Glomerular visceral epithelial cell (primary cell): ENCODE measurements at regions not wholly inside any gene's neighbourhood (a gene's known extent, or its start where the extent isn't known, plus 50 kb on each side); places are given as distances from the start of the nearest gene placed in this dataset.
"Not testable (repeated sequence)": the region's sequence is repeated elsewhere in the genome, so short reads cannot be mapped to it uniquely, and the experiment has no call there.

Source experiments
- DNase-seq: peaks from one replicate; pipeline ENCODE4 v3.0.0-alpha.2; 2016; ENCODE audit errors: extremely low spot score

DNA sequence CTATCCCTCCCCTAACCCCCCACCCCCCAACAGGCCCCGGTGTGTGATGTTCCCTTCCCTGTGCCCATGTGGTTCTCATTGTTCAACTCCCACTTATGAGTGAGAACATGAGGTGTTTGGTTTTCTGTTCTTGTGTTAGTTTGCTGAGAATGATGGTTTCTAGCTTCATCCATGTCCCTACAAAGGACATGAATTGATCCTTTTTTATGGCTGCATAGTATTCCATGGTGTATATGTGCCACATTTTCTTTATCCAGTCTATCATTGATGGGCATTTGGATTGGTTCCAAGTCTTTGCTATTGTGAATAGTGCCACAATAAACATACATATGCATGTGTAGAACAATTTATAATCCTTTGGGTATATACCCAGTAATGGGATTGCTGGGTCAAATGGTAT, 612.1 kb upstream of the ADGRB3 start:
- DNase-seq: not testable (repeated sequence)

DNA sequence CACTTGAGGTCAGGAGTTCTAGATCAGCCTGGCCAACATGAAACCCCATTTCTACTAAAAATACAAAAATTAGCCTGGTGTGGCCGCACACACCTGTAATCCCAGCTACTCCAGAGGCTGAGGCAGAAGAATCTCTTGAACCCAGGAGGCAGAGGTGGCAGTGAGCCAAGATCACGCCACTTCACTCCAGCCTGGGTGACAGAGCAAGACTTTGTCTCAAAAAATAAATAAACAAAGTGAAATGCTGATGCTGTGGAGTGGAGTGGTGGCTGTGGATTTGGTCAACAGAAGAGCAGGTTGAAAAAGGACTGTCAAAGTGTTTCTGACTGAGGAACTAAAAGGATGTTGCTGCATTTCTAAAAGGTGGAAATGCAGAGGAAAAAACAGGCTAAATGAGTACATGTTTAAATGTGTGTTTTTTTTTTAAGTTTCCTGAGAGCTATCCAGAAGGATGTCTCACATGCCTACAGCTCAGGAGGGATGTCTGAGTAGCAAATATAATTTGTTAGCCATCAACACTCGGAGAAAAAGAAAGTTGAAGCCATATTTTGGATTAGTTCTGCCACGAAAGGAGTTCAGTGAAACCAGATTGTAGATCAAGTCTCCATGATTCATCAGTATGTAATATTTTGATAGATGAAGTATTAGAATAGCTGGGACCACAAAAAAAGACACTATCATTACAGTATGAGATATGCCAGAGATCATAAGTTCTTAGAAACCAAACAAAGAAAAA, 621.1 kb upstream of the ADGRB3 start:
- DNase-seq: no peak

DNA sequence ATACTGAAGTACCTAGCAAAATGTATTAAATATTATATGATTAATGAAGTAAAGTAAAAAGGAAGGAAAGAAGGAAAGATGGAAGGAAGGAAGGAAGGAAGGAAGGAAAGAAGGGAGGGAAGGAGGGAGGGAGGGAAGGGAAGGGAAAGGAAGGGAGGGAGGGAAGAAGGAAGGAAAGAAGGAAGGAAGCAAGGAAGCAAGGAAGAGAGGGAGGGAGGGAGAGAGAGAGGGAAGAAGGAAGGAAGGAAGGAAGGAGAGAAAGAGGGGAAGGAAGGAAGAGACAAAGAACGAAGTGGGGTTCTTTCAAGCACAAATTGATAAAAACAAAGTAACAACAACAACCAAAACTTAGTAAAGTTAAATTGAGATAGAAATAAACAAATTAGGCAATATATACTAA, 622.3 kb upstream of the ADGRB3 start:
- no peak for DNase-seq

DNA sequence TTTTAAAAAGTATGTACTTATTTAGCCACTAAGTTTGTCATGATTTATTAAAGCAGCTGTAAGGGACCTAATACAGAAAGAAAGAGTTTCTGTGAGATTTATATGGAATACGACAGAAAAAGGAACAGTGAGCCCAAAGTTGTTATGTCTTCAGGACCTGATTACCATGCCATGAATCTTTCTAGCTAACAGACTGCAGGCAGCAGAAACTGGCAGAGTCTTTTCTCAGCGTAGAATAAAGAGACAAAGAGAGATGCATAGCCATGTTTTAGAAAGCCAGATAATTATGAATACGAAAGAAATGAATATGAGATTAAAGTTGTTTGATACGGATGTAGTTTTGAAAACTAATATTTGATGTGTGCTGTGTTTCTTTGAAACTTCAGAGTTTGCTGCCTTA, 624.1 kb upstream of the ADGRB3 start:
- DNase-seq: no peak

DNA sequence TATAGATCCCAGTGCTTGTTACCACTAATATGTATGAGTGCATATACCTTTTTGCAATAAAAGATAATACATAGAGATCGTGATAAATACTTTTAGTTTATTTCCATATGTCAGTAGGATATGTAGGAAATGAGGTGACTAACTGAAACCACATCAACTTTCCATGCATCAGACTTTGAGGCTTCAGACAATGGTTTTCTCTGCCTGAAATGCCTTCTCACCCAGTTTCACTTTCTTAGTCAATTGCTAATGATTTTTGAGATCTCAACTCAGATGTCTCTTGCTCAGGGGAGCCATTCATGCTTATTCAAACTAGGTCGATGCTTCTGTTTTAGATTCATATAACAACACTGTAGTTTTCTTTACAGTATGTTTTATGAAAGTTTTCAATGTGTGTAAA, 626.6 kb upstream of the ADGRB3 start:
- no peak for DNase-seq

DNA sequence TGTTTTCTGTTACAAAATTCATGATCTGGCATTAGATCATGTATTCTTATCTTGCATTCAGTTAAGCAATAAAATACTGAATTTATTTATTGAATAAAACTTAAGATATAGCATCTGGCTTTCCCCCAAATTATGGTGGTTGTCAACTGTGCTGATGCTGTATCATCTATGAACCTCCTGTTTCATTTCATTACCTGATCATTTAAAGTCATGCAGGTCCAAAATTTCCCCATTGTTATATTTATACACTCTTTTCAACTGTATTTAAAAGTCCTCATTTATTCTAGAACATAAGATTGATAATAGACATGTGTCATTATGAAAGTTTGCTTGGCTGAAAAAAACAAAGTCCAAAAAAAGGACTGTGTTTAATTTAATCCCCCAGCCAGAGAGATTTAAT, 627.4 kb upstream of the ADGRB3 start:
- no peak for DNase-seq

DNA sequence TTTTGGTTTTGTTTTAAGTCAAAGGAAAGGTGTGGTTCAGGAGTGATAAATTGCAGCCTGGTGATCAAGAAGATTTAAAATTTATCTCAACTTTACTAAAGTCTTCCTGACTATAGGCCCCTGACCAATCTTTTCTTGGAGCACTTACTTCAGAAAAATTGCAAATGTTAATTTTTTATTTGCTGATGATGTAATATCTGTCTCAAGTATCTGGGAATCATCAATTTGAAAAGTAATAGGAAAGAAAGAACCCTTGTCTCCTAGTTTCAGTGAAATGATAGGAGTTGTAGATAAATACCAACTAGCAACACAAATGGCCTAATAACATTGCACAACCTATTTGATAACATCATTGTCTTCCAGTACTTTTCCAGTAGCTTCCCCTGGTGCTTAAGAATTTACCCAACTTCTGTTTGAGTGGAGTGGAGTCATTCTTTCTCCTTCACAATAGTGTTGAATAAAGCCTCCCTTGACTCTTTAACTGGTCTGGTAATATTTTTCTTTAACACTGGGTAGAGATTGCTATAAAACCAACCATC, 648.3 kb upstream of the ADGRB3 start:
- no peak for DNase-seq

DNA sequence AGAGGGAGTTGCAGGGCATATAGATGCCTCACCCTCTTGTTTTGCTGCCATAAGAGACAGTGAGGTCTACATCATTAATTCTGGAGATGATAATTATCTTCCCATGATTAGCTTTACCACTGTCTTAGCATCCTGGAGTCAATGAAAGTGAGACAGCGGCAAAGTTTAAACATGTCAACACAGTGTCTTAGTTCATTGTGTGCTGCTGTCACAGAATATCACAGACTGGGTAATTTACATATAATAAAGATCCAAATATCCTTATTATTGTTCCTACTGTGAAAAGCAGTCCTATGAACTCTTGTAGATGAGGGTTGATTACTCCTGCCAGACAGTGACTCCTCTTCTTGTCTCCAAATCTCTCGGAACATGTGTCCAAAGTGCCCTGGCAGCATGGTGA, 658.6 kb upstream of the ADGRB3 start:
- DNase-seq: no peak

DNA sequence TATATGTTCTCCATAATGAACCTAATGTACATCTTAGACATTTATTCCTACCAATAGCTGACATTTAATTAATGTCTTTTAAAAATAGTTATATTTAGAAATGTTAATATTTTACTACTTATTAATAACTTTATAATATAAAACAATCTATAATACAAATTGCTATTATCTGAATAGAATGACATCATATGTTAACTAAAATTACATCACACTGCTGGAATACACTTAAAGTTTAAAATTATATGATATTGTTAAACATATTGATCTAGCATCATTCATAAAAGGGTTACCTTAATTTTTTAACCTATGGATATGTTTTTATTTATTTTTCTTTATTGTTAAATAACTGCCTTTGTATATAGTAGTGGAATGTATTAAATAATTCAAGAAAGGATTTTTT, 660.2 kb upstream of the ADGRB3 start:
- no peak for DNase-seq

DNA sequence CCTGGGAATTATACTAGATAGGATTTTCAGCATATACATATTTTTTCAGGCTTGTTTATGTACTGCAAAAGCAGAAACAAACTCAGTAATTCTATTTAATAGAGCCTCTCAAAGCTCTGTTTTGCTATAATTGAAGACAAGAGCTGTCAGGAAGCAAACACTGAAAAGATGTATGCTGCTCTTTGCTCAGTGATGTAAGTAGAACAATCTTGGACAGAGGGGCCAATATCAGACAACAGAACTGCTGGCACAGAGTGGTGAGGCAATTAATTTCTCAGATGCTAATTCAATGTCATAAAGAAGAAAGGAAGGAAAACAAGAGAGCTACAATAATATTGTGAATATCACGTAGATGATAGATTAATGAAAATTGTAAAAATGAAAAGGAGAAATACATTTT, 663.3 kb upstream of the ADGRB3 start:
- no peak for DNase-seq

DNA sequence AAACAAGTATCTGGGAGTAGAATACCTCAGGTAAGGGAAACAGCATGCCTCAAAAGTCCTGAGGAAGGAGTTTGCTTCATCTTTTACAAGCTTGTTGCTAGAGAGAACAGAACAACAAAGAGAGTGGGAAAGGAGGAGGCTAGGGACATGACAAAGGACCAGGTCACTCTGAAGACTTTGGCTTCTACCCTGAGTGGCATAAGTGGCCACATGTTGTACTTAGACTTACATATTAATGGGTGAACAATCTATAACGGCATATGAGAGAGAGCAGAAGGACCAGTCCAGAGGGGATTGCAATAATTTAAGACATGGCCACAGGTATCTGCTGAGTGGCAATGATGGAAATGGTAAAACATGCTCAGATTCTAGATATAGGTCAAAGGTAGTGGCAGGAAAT, 668.3 kb upstream of the ADGRB3 start:
- DNase-seq: no peak

DNA sequence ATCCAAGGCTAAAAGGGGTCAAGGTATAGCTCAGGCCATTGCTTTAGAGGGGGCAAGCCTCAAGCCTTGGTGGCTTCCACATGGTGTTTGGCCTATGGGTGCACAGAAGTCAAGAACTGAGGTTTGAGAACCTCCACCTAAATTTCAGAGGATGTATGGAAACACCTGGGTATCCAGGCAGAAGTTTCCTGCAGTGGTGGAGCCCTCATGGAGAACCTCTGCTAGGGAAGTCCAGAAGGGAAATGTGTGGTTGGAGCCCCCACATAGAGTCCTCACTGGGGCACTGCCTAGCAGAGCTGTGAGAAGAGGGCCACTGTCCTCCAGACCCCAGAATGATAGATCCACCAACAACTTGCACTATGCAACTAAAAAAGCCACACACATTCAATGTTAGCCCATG, 678.7 kb upstream of the ADGRB3 start:
- no peak for DNase-seq

DNA sequence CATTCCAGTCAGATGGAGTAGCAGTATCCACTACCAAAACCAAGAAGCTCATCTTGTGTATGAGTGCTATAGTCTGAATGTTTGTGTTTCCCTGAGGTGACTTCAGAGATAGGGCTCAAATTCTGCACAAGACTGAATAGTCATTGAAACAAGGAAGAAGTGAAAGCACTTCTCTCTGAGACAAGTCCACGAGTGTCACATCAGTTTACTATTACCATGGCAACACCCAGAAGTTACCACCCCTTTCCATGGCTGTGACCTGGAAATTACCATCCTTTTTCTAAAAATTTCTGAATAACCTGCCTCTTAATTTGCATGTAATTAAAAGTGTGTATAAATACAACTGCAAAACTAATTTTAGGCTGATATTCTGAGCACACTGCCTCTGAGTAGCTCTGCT, 682.1 kb upstream of the ADGRB3 start:
- DNase-seq: no peak

DNA sequence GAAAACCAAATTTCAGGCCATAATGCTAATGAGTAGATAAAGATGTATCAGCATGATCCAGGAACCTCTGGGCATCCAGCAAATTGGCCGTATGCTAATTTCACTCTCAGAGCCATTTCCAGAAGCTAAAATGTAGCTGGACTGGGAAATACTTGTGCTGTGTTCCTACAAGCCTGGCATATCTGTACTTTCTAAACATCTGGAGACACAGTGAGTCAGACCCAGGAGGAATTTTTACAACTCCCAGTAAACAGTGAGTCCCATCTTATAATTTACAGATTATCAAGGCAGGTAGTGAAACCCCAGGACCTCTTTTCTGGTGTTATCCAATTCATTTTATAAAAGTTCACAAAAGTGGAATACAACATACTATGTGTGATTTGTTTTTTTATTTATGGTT, 683.0 kb upstream of the ADGRB3 start:
- DNase-seq: no peak

DNA sequence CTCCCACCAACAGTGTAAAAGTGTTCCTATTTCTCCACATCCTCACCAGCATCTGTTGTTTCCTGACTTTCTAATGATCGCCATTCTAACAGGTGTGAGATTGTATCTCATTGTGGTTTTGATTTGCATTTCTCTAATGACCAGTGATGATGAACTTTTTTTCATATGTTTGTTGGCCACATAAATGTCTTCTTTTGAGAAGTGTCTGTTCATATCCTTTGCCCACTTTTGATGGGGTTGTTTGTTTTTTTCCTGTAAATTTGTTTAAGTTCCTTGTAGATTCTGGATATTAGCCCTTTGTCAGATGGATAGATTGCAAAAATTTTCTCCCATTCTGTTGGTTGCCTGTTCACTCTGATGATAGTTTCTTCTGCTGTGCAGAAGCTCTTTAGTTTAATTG, 687.3 kb upstream of the ADGRB3 start:
- DNase-seq: not testable (repeated sequence)

DNA sequence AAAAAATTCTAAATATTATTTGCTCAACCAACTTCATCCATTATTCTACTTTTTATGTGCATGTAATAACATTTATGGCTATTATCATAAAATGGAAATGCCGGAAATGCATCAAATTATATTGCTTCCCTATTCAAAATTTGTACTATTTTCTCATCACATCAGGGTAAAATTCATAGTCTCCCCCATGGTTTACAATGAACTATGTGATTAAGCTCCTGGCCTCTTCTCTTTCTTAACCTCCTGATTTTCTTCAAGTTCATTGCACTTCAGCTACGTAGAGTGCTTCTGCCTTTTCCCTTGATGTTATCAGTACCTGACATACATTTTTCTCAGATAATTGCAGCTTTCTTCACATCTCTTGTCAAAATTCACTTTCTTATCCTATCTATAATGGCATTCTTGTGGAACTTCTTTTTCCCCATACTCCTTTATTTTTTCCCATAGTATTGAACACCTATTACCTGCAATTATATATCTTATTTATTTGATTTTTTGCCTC, 699.1 kb upstream of the ADGRB3 start:
- DNase-seq: no peak

DNA sequence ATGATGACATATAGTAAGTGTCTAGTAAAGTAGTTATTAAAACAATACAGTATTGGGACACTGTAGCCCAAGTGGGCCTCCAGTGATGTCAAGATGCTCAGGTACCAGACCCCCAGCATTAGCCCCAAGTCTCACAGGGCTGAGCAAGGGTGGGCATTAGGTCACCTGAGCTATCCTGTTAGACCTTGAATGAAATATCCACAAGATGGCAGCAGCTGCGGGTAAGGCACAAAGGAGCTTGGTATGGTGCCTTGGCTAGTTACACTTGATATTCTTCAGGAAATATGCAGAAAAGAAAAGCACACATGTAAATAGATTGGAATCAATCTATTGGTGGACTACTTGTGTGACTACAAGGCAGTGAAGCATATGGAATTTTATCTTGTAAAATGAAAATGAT, 701.8 kb upstream of the ADGRB3 start:
- no peak for DNase-seq

DNA sequence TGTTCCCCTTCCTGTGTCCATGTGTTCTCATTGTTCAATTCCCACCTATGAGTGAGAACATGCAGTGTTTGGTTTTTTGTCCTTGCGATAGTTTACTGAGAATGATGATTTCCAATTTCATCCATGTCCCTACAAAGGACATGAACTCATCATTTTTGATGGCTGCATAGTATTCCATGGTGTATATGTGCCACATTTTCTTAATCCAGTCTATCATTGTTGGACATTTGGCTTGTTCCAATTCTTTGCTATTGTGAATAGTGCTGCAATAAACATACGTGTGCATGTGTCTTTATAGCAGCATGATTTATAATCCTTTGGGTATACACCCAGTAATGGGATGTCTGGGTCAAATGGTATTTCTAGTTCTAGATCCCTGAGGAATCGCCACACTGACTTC, 712.5 kb upstream of the ADGRB3 start:
- not testable (repeated sequence) for DNase-seq

DNA sequence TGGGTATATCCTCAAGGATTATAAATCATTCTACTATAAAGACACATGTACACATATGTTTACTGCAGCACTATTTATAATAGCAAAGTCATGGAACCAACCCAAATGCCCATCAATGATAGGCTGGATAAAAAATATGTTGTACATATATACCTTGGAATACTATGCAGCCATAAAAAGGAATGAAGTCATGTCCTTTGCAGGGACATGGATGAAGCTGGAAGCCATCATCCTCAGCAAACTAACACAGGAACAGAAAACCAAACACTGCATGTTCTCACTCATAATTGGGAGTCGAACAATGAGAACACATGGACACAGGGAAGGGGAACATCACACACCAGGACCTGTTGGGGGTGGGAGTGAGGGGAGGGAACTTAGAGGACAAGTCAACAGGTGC, 715.0 kb upstream of the ADGRB3 start:
- DNase-seq: not testable (repeated sequence)

DNA sequence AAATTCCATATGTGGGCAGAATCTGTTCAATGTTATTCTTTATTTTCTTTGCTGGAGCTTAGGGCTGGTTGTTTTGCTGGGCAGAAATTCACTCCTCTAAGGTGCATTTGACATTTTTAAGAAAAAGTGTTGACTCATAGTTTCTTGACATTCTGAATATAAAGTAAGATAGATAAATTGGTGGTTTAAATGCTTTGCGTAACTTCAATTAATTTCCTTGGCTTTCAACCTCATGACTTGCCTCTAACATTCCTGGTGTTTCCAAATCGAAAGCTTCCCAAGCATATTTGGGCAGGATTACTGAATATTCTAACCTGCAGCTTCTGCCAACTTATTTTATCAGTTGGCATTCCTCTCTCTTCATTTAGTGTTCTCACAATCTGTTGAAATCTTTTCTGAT, 718.7 kb upstream of the ADGRB3 start:
- no peak for DNase-seq

DNA sequence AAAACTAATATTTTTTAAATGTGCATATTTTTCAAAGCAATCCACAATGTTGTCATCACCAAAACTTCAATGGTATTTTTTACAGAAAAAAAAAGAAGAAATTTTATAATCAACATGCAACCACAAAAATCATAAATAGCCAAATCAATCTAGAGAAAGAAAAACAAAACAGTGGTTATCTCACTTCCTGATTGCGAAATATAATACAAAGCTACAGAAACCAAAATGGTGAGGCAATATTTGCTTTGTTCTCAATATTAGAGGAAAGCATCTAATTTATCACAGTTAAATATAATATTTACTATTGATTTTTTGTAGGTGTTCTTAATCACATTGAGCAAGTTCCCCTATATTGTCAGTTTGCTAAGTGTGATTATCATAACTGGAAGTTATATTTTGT, 720.7 kb upstream of the ADGRB3 start:
- no peak for DNase-seq

DNA sequence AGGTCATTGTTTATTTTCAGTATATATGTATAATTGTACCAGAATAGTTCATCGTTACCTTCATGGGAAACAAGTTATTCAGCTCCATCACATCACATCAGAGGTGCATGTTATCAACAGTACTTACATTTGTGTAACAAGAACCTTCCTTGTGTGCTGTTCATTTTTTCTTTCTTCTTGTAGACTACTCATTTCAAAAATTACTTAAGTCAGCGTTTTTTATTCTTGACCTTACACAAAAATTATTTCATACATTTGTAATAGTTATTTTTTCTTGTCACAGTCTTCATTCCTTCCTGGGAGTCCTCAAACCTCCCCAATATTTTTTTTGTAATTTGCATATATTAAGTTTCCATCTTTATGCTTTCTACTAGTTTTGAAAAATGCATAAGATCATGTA, 725.7 kb upstream of the ADGRB3 start:
- DNase-seq: no peak

DNA sequence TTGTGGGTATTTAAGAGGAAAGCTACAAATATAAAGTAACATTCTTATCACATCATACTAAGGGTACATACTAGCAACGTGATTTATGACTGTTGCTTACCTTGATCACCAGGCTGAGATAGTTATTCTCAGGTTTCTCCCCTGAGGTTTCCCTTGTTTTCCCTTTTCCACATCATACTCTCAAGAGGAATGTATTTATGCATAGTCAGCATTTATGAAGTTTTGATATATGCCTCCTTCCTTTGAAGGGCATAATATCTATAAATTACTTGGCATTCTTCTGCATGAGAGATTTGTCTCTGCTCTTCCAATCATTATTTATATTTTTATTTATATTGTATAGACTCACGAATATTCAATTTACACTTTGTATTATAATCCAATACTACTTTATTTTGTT, 726.7 kb upstream of the ADGRB3 start:
- DNase-seq: no peak

DNA sequence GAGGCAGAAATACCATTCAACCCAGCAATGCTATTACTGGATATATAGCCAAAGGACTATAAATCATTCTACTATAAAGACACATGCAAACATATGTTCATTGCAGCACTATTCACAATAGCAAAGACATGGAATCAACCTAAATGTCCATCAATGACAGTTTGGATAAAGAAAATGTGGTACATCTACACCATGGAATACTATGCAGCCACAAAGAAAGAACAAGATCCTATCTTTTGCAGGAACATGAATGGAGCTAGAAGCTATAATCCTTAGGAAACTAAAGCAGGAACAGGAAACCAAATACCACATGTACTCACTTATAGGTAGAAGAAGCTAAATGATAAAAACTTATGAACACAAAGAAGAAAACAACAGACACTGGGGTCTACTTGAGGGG, 730.3 kb upstream of the ADGRB3 start:
- not testable (repeated sequence) for DNase-seq
